GM21390 (cell line): ENCODE measurements at regions not wholly inside any gene's neighbourhood (a gene's known extent, or its start where the extent isn't known, plus 50 kb on each side); places are given as distances from the start of the nearest gene placed in this dataset.

Source experiments
- ATAC-seq: cut with Tn5 transposase; IDR thresholded peaks from one replicate; pipeline ENCODE4 v1.9.1; 2021; ENCODE audit not compliant: unreplicated experiment

GRCh38 chr12:125954362-125954761 is 889.1 kb downstream of the AACS start:
- no peak for ATAC-seq

- no peak for ATAC-seq
Measured at GRCh38 chr12:125956186-125956585, 891.0 kb downstream of the AACS start.

GRCh38 chr12:125966641-125967040 is 901.4 kb downstream of the AACS start:
- no peak for ATAC-seq

GRCh38 chr12:125968413-125968812 is 903.2 kb downstream of the AACS start:
- ATAC-seq = no peak

- ATAC-seq = no peak
Measured at GRCh38 chr12:125971981-125972380, 906.7 kb downstream of the AACS start.

GRCh38 chr12:125978286-125978685 is 913.1 kb downstream of the AACS start:
- ATAC-seq = no peak

GRCh38 chr12:125981610-125982253 is 916.5 kb downstream of the AACS start:
- ATAC-seq = no peak

GRCh38 chr12:125983094-125983783 is 918.0 kb downstream of the AACS start:
- no peak for ATAC-seq

- ATAC-seq = no peak
Measured at GRCh38 chr12:125983784-125984500, 918.7 kb downstream of the AACS start.

- ATAC-seq = no peak
Measured at GRCh38 chr12:125988545-125988944, 923.3 kb downstream of the AACS start.

- ATAC-seq = no peak
Measured at GRCh38 chr12:125989696-125990095, 924.5 kb downstream of the AACS start.

GRCh38 chr12:125996443-125996842 is 931.2 kb downstream of the AACS start:
- ATAC-seq = no peak

- ATAC-seq = no peak
Measured at GRCh38 chr12:125999628-126000027, 934.4 kb downstream of the AACS start.

GRCh38 chr12:126019385-126019784 is 954.1 kb downstream of the AACS start:
- ATAC-seq = no peak

GRCh38 chr12:126021675-126022074 is 956.4 kb downstream of the AACS start:
- no peak for ATAC-seq

- ATAC-seq = no peak
Measured at GRCh38 chr12:126027825-126028224, 962.6 kb downstream of the AACS start.

- no peak for ATAC-seq
Measured at GRCh38 chr12:126030573-126030972, 965.3 kb downstream of the AACS start.

- no peak for ATAC-seq
Measured at GRCh38 chr12:126033751-126034150, 968.5 kb downstream of the AACS start.

GRCh38 chr12:126036348-126036747 is 971.1 kb downstream of the AACS start:
- ATAC-seq = no peak

GRCh38 chr12:126038434-126038833 is 973.2 kb downstream of the AACS start:
- no peak for ATAC-seq

- no peak for ATAC-seq
Measured at GRCh38 chr12:126040307-126040706, 975.1 kb downstream of the AACS start.

GRCh38 chr12:126042286-126042685 is 977.1 kb downstream of the AACS start:
- no peak for ATAC-seq
